ENCODE measurements at regions not wholly inside any gene's neighbourhood (a gene's known extent, or its start where the extent isn't known, plus 50 kb on each side); places are given as distances from the start of the nearest gene placed in this dataset.

DNA sequence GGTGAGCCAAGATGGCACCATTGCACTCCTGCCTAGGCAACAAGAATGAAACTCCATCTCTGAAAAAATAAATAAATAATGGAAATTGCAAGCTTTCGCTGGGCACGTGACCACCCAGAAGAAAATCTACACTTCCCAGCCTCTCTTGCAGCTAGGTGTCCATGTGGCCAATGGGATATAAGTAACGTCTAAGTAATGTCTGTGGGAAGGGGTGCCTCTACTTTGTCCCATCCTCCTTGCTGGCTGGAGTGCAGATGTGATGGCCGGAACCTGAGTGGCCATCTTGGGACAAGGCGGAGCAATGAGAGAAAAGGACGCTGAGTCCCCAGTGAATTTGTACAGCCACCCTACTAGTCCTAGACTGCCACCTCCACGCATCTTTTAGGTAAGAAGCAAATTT, 99.8 kb upstream of the PTPN1 start:
- no peak for TF ChIP-seq POLR2A (IDR thresholded peaks at IDR 0.05; ENCODE audit: low read length)
- no peak for TF ChIP-seq GATA1 (IDR thresholded peaks at IDR 0.05; ENCODE audit: low read depth, low read length)
